RCC 7860 (cell line): ENCODE measurements at regions not wholly inside any gene's neighbourhood (a gene's known extent, or its start where the extent isn't known, plus 50 kb on each side); places are given as distances from the start of the nearest gene placed in this dataset.
"Not testable (repeated sequence)": the region's sequence is repeated elsewhere in the genome, so short reads cannot be mapped to it uniquely, and the experiment has no call there.

ENCODE experiments used
- DNase-seq: peaks from one replicate; pipeline ENCODE4 v3.0.0-alpha.2; 2015; ENCODE audit warnings: low spot score
- FAIRE-seq: peaks from 2 replicates; lab custom pipeline; 2012; peaks lifted over from hg19 to GRCh38; lab: Jason Lieb, UNC

DNA sequence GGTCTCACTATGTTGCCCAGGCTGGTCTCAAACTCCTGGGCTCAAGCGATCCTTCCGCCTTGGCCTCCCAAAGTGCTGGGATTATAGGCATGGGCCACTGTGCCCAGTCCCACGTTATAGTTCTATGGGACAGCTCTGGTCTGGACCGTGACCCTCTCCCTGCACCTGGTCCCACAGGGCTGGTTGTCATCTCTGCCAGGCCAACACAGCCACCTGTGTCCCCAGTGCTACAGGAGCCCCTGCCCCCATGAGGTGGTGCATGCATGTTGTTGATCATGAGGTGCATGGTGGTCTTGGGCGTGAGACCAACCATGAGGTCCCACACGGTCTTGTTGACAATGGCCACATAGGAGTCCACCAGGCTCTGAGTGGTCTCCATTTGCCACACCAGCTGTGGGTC lies 51.0 kb upstream of the UBE2Q2 start:
- not testable (repeated sequence) for FAIRE-seq

DNA sequence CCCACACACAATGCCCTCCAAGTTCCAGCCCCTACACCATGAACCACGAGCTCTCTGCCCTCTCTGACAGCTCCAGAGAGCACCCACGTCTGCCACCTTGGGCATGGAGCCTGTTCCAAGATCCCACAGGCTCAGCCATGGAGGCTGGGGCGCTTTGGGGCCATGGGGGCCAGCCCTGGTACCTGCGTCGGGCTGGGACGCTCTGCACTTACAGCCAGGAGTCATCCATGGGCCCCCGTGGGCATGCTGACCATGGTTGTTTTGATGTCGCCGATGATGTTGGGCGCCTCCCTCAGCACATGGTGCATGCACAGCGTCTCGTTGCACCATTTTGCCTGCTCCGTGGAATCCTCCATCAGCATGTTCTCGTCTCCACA lies 51.9 kb upstream of the UBE2Q2 start:
- DNase-seq (no peak), FAIRE-seq (no peak)

More for the DNA sequence above, 51.0 kb upstream of the UBE2Q2 start:
- not testable (repeated sequence) for DNase-seq

DNA sequence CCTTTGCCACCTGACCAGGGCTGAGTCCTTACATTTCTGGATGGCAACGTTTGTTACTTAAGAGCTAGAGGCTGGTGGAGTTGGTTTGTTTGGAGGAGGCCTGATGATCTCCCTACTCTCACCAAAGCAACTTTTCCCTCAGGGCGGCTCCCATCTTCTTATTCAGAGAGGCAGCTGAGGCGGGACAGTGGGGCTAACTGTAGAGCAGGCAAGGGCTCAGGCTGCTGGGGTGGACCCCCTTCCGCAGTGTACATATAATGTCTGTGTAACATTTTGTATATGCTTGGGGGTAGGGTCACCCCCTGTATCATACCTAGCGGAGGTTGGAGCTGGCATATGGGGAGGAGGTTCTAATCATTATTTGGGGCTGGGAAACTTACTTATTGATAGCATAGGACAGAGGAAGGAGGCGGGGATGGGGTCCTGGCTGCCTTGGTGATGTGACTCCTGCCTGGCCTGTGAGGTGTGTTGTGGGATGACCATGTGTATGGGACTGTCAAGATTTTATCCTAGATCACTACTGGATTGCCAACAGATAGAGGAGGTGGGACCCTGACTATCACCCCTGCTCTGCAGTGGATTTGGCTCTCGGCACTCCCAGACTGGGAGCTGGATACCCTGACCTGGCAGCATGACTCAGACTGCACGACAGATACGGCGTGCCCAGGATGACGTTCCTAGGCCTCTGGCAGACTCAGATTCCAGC lies 52.5 kb upstream of the UBE2Q2 start:
- FAIRE-seq (no peak), DNase-seq (no peak)

DNA sequence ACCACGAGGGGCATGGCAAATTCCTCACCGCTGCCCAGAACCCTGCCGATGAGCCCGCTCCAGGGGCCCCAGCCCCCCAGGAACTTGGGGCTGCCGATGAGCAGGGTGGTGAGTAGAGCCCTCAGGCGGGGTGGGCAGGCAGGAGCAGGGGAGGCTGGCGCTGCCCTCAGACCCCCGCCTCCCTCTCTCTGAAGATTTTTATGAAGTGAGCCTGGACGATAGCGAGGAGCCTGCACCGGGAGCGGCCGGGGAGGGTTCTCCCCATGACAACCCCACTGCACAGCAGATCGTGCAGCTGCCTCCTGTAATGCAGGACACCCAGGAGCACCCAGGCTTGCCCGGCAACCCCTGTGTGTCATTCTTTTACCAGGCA lies 56.7 kb upstream of the UBE2Q2 start:
- DNase-seq (no peak), FAIRE-seq (no peak)

DNA sequence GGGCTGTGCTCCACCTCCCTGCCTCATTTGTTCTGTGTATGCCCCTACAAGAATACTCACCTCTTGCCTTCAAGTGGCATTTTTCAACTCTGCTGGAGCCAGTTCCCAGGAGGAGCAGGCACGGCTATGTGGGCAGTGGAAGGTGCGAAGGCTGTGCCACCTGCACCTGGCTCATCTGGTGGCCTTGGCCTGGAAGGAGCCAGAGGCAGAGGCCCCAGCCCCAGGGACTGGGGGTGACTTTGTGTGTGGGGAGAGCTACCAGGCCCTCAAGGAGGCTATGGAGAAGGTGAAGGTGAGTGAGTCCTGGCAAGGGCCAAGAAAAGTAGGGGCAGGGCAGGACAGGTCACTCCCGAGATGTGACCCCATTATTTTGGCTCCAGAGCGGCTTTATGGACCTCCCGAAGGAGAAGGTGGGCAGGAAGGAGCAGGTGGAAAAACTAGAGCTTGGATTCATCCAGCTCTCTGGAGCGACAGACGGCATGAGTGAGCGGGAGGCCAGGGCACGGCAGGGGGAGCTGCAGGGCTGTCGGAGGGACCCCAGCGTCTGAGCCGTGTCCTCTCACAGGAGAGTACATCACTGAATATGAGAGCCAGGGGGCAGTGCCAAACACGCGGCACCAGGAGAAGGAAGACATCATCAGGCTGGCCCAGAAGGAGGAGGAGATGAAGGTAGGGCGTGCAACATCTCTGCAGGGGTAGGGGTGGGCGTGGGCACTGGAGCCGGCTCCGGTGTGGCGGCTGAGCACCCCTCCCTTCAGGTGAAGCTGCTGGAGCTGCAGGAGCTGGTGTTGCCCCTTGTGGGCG lies 57.3 kb upstream of the UBE2Q2 start:
- FAIRE-seq = no peak

DNA sequence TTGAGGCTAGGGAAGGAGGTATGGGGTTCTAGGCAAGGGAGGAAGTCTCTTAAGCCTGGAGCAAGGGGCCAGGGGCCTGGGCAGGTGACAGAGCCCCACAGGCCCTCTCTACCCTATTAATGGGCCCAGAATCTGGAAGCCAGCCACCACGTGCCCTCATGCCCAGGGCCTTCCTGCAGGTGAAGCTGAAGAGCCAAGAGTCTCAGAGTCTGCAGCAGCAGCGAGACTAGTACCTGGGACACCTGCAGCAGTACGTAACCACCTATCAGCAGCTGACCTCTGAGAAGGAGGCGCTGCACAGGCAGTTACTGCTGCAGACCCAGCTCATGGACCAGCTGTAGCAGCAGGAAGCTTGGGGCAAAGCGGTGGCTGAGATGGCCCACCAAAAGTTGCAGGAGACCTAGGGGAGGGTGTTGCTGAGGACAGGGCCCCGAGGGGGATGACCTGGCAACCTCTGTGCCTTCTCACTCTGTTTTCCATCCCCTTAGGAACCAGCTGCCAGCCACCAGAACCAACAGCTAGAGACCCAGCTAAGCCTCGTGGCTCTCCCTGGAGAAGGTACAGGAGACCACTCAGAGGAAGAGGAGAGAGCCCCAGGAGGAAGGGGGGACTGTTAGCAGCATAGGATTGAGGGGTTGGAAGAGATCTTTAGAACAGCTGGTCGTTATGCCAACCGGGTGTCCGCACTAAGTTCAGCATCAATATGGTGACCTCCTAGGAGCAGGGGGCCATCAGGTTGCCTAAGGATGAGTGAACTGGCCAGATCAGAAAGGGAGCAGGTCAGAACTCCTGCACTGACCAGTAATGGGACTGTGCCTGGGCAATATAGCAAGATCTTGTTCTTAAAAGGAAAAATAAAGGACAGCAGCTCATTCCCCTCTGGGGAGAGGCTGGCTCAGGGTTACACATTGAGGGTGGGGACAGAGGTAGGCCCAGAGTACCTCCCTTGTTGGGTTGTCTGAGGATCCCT lies 58.5 kb upstream of the UBE2Q2 start:
- not testable (repeated sequence) for DNase-seq, FAIRE-seq

More for the DNA sequence above, 57.3 kb upstream of the UBE2Q2 start:
- no peak for DNase-seq

DNA sequence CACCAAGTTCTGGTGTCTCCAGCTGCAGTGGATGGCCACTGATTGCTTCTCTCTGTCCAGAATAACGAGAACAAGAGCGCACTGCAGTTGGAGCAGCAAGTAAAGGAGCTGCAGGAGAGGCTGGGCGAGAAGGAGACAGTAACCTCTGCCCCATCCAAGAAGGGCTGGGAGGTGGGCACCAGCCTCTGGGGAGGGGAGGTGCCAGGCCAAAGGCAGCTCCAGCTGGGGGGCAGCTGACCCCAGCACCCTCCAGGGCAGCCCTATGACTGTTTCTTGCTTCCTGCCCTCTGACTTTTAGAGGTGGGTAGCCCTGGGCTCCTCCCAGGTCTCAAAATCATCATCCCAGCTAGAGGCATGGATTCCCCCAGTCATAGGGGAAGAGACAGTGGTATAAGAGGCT lies 59.7 kb upstream of the UBE2Q2 start:
- not testable (repeated sequence) for DNase-seq, FAIRE-seq

DNA sequence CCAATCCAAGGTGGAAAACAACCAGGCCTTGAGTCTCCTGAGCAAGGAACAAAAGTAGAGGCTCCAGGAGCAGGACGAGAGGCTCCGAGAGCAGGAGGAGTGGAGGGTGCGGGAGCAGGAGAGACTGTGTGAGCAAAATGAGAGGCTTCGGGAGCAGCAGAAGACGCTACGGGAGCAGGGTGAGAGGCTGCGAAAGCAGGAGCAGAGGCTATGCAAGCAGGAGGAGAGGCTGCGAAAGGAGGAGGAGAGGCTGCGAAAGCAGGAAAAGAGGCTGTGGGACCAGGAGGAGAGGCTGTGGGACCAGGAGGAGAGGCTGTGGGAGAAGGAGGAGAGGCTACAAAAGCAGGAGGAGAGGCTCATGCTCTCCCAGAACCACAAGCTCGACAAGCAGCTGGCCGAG lies 60.3 kb upstream of the UBE2Q2 start:
- DNase-seq (no peak), FAIRE-seq (no peak)

DNA sequence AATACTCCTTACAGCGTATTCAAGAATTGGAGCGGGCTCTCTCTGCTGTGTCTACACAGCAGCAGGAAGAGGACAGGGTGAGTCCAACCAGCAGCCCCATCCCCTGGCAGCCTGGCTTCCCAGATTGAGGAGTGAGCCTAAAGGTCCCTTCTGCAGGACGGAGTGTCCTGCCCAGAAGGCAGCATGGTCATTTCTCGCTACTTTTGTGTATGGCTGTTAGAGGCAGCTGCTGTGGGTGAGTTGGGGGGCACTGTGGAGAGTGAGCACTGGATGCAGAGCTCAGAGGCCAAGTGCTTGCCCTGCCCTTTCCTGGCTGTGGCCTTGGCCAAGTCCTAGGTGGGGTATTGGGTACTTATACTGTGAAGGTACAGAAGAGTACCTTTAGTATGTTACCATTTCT lies 62.3 kb upstream of the UBE2Q2 start:
- not testable (repeated sequence) for FAIRE-seq, DNase-seq

DNA sequence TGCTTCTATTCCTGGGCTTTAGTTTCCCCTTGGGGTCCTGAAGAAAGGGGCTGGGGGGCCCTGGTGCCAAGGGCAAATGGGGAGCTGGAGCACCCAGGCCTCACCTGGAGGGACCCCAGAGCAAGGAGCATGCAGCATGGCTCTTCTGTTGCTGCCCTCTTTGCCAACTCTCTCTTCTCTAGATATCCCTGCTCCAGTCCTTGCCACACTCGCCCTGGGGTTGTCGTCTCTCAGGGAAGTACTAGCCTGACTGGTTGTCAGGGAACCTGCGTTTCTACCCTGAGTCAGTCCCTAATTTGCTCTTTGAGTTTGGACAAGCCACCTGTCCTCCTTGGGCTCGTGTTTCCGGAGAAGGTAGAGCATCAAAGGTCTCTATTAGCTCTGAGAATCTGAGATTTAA lies 63.7 kb upstream of the UBE2Q2 start:
- no peak for FAIRE-seq
- no peak for DNase-seq

DNA sequence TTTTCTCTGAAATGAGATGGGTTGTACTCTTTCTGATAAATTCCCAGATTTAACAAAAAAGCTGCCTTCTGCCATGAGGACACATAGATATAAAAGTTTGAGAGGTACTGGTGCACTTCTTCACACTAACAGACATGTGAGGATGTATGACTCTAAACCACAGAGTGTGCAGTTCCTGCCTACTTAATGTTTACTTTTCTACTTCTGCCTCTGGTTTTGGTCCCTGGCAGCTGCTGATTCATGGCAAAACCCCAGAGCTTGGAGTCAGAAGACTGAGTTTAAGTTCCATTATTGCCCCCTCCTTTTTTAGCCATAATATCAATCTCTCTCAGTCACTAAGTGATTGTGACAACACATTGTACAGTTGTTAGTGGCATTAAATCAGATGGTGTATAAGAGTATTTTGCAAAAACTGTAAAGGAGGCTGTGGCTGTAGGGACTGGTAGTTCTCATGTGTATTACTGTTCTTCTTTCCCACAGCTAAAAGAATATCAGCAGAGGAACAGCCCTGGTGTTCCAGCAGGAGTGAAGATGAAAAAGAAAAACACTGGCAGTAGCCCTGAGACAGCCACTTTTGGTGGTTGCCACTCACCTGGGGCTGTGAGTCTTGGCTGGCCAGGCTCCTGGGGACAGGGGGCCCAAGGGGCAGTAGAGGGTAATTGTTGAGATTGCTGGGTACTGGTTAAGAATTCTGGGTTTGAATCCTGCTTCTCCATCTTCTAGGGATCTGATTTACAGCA lies 64.4 kb upstream of the CSPG4 start:
- FAIRE-seq (peak; percentile 70), DNase-seq (peak; percentile 77)

DNA sequence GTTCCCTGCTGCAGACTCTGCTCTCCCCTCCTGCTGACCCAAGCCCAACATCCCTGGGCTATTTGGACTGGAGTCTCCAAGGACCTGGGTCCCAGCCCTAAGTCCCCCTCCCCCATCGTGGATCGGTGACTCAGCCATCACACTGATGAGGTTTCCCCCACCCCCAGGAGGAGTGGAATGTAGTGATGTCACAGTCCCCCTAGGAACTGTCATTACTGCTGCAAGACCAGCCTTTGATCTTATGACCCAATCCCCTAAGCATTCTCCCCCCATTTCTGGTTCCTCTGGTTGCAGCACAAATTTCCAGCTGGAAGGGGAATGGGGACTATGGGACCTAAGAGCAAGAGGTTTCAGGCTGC lies 63.4 kb upstream of the CSPG4 start:
- no peak for FAIRE-seq
- DNase-seq = peak; percentile 59

DNA sequence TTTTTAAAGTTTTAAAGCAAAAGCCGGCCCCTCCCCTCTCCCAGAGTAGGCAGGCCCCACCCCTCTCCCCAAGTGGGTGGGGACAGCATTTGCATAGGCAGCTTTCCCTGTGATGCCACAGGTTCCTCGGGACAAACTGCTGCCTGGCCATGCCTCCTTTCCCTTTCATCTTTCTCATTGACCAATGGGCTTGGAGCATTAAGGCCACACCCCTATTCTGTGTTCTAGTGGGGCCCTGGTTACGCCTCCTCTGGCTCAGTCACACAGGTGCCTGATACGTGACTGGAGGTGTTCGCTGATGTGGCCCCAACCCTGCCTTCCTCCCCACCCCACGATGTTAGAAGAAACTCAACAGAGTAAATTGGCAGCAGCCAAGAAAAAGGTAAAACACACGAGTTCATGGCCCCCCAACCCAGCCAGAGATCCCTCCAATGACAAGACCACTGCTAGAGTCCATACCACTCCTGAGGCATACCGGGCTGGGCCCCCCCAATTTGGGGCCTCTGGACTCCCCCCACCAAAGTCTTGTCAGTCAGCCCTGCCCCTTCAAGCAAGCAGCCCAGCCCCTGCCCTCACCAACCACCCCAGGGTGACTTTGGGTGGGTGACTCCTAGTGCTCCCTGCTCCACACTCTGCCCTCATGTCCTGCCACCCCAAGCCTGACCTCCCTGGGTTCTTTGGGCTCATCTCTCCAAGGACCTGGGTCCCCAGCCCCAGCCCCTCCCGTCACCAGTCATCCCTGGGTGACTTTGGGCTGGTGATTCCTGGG lies 62.8 kb upstream of the CSPG4 start:
- FAIRE-seq (no peak), DNase-seq (no peak)

DNA sequence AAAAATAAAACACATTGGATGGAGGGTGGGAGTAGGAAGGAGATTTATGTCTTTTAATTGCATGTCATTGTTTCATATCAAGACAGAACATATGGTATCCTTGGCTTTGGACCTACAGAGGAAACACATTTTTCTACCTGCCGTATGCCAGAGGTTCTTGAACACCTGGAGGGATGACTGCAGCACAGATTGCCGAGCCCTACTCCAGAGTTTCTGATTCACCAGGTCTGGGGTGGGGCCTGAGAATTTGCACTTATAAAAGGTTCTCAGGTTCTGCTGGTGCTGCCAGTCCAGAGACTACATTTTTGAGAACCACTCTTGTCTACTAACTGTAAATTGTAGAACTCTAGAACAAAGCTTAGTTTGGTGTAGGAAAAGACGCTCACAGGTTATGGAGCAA lies 61.3 kb upstream of the CSPG4 start:
- DNase-seq, FAIRE-seq: not testable (repeated sequence)

DNA sequence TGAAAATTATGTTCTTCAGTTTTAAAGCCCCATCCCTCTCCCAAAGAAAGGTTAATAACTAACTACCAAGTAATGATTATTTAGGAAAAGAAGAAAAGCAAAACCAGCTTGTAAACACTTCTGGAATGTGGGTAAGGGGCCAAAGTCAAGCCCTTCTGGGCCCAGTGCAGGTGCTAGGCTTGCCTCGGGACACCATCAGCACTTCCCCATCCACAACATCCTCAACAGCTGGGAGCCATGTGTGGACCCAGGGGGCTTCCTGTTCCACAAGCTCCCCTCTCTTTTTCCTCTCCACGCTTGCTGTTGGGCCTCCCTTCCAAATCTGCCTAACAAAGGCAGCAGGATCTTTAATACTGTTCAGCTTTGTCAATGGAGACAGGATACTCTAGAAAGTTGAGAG lies 58.4 kb upstream of the CSPG4 start:
- not testable (repeated sequence) for DNase-seq, FAIRE-seq

DNA sequence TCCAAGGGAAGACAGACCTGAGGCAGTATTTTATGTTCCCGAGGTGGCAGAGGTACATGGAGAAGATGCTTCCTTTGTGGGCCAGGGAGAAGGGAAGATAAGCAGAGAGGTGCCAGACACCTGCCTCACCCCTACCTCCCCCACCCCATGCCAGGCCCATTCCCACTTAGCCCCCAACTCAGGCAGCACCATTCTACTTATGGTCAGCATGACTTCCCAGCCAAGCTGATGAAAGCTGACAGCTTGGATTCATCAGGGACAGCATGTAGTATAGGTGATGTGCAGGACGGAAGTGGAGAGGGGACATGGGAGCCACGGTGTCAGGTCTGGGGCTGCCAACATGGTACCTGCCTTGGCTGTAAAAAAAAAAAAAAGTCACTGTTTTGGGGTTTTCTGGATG lies 57.5 kb upstream of the CSPG4 start:
- DNase-seq (no peak), FAIRE-seq (no peak)

DNA sequence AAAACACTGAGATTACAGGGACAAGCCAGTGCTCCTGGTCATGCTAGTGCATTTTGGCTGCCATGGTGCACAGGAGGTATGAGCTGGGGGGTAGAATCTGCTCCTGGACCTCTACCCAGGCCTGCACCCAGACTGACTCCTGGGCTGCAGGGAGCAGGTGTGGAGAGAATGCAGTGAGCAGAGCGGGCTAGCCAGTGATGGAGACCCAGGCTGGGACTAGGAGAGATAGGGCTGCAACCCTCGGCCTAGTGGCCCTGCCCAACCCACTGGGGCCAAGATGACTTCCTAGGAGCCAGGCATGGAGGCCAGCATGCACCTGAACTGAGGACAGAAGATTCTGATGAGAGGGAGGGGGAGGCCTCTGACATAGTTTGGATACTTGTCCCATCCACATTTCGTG lies 55.9 kb upstream of the CSPG4 start:
- not testable (repeated sequence) for FAIRE-seq, DNase-seq

DNA sequence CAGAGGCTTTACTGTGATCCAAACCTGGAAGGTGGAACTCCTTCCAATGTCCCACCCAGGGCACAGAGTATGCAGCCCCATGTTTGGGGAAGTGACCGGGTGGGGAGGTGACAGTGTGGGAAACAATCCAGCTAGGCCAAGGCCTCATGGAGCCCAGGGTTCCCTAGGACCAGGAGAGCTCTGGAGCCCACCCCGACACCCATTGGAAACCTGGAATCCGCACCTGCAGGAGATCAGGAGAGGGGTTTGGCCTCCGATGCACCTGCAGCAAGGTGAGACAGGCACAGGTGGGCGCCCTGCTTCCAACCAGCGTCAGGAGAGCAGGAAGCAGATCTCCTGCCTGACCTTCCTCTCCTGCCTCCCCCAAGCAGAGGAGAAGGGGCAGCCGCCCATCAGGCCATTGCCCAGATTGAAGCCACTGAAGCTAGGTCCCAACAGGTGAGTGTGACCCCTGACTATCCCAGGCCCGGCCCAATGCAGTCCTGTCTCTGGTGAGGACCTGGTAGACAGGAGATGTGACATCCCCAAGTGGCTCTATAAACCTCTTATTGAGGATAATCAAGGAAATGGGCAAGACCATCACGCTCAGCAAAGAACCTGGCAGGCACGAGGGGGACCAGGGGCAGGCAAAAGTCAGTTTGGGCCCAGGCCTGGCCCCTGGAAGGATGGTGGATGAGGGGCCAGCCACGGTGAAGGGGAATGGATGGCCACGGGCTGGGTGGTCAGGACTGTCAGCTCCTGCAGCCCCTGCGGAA lies 53.1 kb upstream of the CSPG4 start:
- not testable (repeated sequence) for DNase-seq, FAIRE-seq
